T-helper 2 cell treated with Interferon-gamma antibody and Interleukin-4, amounts not matched to agents 5 μg/mL and 100 μg/mL, for 36 hours (primary cell): ENCODE measurements at regions not wholly inside any gene's neighbourhood (a gene's known extent, or its start where the extent isn't known, plus 50 kb on each side); places are given as distances from the start of the nearest gene placed in this dataset.

Experiments used
- DNase-seq: peaks from one replicate; pipeline ENCODE4 v3.0.0; 2021; ENCODE audit warnings: low spot score
- H3K27ac Mint-ChIP-seq: one replicate; pipeline ENCODE4 v1.8.0; 2021; ENCODE audit warnings: mild to moderate bottlenecking, mixed read lengths
- H3K27me3 Mint-ChIP-seq: one replicate; pipeline ENCODE4 v1.8.0; 2021; ENCODE audit warnings: low read depth, mixed read lengths
- H3K36me3 Mint-ChIP-seq: one replicate; pipeline ENCODE4 v1.8.0; 2021; ENCODE audit warnings: low read depth, mixed read lengths
- H3K4me1 Mint-ChIP-seq: one replicate; pipeline ENCODE4 v1.8.0; 2021; ENCODE audit warnings: low read depth, mixed read lengths
- H3K4me3 Mint-ChIP-seq: one replicate; pipeline ENCODE4 v1.8.0; 2022; ENCODE audit warnings: mild to moderate bottlenecking, moderate library complexity, mixed read lengths
- H3K9me3 Mint-ChIP-seq: one replicate; pipeline ENCODE4 v1.8.0; 2021; ENCODE audit warnings: mixed read lengths

DNA sequence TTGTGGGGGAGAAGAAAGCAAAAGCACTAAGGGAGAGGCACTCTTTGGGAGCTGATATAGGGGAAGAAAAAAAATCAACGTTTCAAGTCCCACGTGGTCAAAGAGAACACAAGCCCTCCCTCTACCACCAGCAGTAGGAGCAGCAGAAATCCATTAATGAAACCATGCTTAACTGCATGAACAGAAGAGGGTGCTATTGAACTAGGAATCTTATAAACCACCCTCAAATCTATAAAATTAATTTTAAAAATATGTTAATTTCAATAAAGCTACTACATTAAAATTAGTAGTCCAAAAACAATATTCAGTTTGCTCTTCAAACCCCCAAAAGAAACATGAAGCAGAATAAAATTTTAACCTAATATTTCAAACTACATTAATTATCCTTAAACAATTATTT, 147.8 kb downstream of the TMEM18 start:
- Mint-ChIP-seq H3K4me3 (no peak overlapping the region), H3K36me3 (no peaks in the 10 kb centered on the region), H3K27me3 (peaks cover 6% of the 10 kb centered on the region), H3K27ac (no peak overlapping the region), H3K9me3 (no peaks in the 10 kb centered on the region), H3K4me1 (no peaks in the 10 kb centered on the region)
- no peak for DNase-seq

DNA sequence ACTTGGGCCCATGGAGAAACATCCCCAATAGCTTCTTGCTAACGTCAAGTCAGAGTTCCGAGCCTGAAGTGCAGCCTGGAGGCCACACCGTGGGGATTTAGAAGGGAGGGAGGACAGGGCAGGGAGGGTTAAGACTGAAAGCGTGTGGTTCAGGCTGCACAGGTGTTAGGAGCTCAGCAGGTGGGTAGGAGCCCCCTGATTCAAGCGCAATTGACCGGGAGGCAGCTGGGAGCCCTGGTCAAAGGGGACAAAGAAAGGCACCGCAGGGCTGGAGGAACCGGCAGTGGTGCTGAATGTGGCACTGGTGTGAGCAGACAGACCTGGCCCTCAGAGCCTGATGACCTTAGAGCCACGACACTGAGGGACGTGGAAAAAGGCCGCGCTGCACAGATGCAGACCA, 149.6 kb downstream of the TMEM18 start:
- H3K4me3 Mint-ChIP-seq: no peak overlapping the region
- peaks cover 6% of the 10 kb centered on the region for H3K27me3 Mint-ChIP-seq
- no peak overlapping the region for H3K27ac Mint-ChIP-seq
- no peaks in the 10 kb centered on the region for H3K4me1 Mint-ChIP-seq
- H3K36me3 Mint-ChIP-seq: no peaks in the 10 kb centered on the region
- DNase-seq: no peak
- H3K9me3 Mint-ChIP-seq: no peaks in the 10 kb centered on the region

DNA sequence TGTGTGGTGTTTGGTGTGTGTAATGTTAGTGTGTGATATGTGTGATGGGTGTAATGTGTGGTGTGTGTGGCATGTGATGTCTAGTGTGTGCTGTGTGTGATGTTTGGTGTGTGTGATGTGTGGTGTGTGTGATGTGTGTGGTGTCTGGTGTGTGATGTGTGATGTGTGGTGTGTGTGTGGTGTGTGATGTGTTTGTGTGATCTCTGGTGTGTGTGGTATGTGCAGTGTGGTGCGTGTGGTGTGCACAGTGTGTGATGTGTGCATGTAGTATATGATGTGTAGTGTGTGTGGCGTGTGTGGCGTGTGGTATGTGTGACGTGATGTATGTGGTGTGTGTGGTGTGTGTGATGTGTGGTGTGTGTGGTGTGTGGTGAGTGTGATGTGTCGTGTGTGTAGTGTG, 150.3 kb downstream of the TMEM18 start:
- H3K9me3 Mint-ChIP-seq: no peaks in the 10 kb centered on the region
- no peak for DNase-seq
- H3K4me1 Mint-ChIP-seq: no peaks in the 10 kb centered on the region
- H3K4me3 Mint-ChIP-seq: no peak overlapping the region
- H3K27me3 Mint-ChIP-seq: peaks cover 4% of the 10 kb centered on the region
- H3K27ac Mint-ChIP-seq: no peak overlapping the region
- no peaks in the 10 kb centered on the region for H3K36me3 Mint-ChIP-seq

DNA sequence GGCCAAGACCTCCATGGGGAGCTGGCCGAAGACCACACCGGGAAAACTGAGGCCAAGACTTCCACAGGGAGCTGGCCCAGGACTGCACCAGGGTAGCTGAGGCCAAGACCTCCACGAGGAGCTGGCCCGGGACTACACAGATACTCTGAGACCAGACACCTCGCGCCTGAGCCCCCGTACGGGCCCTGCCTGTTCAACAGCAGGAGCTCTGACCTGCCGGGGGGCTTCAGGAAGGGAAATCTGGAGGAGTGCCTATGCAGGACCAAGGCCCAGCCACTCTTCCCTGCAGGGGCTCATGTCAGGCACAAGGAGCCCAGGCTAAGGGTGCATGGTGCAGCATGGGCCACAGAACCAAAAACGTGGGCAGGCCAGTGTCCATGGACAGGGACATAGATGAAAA, 151.6 kb downstream of the TMEM18 start:
- Mint-ChIP-seq H3K9me3 (no peaks in the 10 kb centered on the region), H3K4me1 (no peaks in the 10 kb centered on the region), H3K4me3 (no peak overlapping the region), H3K36me3 (no peaks in the 10 kb centered on the region), H3K27me3 (no peaks in the 10 kb centered on the region), H3K27ac (no peak overlapping the region)
- DNase-seq: no peak

DNA sequence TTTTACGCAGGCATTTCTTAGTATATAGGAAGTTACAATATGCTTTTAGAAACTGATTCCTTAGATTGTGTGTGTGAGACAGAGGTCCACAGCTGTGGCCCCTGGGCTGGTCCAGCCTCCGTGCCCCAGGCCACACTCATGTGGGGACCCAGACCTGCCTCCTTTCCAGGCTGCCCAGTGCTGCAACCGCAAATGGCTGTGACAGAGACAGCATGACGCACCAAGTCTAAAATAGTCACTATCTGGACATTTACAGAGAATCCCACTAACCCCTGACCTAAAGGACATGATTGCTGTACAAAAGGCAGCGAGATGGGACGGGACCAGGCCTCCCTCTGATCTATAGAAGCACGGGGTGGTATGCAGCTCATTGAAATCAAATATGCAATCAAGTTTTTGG, 152.2 kb downstream of the TMEM18 start:
- H3K4me3 Mint-ChIP-seq: no peak overlapping the region
- no peak overlapping the region for H3K27ac Mint-ChIP-seq
- DNase-seq: no peak
- no peaks in the 10 kb centered on the region for H3K4me1 Mint-ChIP-seq
- no peaks in the 10 kb centered on the region for H3K9me3 Mint-ChIP-seq
- no peaks in the 10 kb centered on the region for H3K27me3 Mint-ChIP-seq
- no peaks in the 10 kb centered on the region for H3K36me3 Mint-ChIP-seq

DNA sequence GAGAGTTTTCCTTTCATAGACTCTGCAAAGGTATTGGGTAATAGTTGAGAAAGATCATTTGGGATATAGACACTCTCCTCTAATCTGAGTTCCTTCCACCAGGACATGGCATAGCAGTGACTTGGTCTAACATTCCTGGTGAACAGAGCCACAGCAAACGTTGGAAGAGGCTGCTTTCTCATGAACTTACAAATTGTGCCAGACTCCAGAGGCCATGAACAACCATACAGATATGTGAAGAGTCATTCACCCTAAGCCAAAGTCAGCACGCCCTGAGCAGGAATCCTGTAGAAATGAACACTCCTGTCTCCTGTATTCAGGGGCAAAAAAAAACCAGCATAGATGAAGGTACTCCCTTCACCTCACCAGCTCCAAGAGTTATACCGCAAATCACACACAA, 152.8 kb downstream of the TMEM18 start:
- Mint-ChIP-seq H3K4me3 (no peak overlapping the region), H3K36me3 (no peaks in the 10 kb centered on the region), H3K9me3 (no peaks in the 10 kb centered on the region), H3K4me1 (no peaks in the 10 kb centered on the region), H3K27me3 (no peaks in the 10 kb centered on the region), H3K27ac (no peak overlapping the region)
- DNase-seq: no peak

DNA sequence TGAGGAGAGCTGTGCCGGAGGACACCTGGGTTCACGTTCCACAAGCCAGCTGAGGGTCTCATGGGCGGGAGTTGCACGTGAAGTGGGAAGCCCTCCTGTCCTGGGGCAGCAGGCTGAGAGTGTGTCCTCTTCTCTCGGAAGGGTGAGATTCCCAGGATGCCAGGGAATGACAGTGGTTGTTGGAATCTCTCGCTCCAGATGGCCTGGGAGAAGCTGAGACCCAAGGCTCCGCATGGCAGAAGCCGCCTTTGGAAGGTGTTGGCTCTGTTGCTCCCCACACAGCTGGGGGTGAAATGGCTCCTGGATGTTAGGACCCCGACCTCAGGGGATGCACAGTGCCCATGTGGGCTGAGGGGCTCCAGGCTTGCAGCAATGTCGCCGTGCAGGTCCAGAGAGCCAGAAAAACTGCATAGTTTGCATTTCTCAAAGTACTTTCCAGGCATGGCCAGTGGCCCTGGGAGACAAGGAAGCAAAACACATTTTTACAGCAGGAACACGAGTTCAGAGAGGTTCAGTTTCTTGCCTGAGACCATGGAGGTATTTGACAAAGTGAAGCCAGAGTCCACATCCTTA, 153.4 kb downstream of the TMEM18 start:
- Mint-ChIP-seq H3K9me3 (no peaks in the 10 kb centered on the region), H3K4me1 (no peaks in the 10 kb centered on the region), H3K4me3 (no peak overlapping the region), H3K27ac (no peak overlapping the region), H3K27me3 (no peaks in the 10 kb centered on the region), H3K36me3 (no peaks in the 10 kb centered on the region)
- no peak for DNase-seq

DNA sequence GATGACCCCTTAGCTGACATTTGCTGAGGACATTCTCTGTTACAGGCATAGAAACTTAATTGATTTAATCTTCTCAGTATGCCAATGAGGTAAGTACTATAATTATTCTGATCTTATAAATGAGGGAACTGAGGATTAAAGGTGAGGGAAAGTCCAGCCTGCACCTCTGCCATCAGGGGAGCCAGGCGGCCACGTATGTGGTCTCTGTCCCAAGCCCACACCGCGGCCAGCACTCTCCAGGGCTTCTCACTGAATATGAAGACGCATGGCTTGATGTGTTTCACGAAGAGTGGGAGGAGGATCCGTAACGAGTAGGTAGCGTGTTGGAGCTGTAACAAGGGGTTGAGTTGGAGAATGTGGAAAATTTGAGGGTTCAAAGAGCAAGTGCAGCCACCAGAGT, 154.4 kb downstream of the TMEM18 start:
- DNase-seq: no peak
- no peak overlapping the region for H3K27ac Mint-ChIP-seq
- no peaks in the 10 kb centered on the region for H3K27me3 Mint-ChIP-seq
- no peak overlapping the region for H3K4me3 Mint-ChIP-seq
- H3K9me3 Mint-ChIP-seq: no peaks in the 10 kb centered on the region
- no peaks in the 10 kb centered on the region for H3K4me1 Mint-ChIP-seq
- no peaks in the 10 kb centered on the region for H3K36me3 Mint-ChIP-seq

DNA sequence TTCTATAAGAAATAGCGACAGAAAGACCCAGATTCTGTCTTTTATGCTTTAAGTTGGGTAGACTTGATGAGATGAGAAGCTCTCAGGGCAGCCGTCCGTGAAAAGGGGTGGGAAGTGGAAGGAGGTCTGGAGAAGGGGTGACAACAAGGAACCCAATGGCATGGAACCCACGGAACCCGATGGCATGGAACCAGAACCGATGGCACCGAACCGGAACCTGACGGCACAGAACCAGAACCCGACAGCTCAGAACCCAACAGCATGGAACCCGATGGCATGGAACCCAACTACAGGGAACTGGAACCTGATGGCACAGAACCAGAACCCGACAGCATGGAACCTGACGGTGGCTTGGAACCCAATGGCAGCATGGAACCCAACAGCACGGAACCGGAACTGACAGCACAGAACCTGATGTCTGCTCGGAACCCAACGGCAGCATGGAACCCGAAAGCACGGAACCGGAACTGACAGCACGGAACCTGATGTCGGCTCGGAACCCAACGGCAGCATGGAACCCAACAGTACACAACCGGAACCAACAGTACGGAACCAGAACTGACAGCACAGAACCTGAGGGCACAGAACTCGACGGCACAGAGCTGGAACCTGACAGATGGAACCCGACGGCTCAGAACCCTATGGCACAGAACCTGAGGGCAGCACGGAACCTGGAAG, 155.2 kb downstream of the TMEM18 start:
- H3K9me3 Mint-ChIP-seq: no peaks in the 10 kb centered on the region
- no peaks in the 10 kb centered on the region for H3K36me3 Mint-ChIP-seq
- H3K27ac Mint-ChIP-seq: no peak overlapping the region
- H3K4me3 Mint-ChIP-seq: no peak overlapping the region
- peaks cover 1% of the 10 kb centered on the region for H3K27me3 Mint-ChIP-seq
- DNase-seq: no peak
- no peaks in the 10 kb centered on the region for H3K4me1 Mint-ChIP-seq

DNA sequence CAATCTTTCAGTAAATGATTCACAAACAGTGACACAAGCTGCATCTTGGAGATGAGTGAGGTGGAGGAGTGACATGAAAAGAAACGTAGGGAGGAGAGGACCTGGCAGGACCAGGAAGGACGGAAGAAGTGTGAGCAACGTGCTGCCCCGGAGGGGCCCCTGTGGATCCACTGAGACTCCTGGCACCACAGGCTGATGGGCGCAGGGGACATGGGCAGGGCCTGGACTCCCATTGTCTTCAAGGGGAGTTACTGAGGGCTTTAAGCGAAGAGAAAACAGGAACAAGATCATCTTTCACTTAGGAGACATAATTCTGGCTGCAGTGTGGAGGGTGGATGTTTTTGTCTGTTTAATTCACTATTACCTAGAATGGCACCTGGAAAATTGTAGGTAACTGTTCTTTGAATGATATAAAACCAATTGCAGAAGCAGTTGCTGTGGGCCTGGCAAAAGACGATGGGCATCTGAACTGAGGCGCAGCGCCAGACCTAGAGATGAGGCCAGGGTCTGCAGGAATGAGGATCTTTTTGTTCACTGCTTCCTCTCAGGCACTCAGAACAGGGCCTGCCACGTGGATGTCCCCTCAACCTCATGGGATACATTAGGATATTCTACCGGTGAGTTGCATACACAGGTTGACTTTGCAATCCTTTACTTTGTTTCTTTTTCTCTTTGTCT, 156.4 kb downstream of the TMEM18 start:
- Mint-ChIP-seq H3K27me3 (peaks cover 4% of the 10 kb centered on the region), H3K4me1 (no peaks in the 10 kb centered on the region), H3K27ac (no peak overlapping the region), H3K4me3 (no peak overlapping the region), H3K36me3 (no peaks in the 10 kb centered on the region), H3K9me3 (no peaks in the 10 kb centered on the region)
- no peak for DNase-seq

DNA sequence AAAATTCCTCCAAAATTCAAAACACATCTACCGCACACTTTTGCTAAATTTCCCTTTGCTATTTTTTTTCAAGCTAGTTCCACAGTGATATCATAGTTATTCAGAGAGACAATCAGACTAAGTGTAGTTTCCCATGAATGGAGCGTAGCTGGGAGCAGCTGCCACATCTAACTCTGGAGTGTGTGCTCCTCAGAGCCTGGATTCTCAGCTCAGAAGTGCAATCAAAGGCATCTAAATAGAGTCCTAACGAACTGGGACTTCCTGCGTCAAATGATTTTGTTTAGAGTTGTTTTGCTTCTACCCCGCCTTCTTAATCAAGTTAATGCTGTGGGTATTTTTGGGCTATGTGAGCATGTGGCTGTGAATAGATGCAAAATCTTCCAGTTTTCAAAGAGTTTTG, 160.3 kb downstream of the TMEM18 start:
- Mint-ChIP-seq H3K36me3 (no peaks in the 10 kb centered on the region), H3K9me3 (no peaks in the 10 kb centered on the region), H3K4me3 (no peak overlapping the region), H3K27ac (no peak overlapping the region), H3K4me1 (no peaks in the 10 kb centered on the region), H3K27me3 (peaks cover 8% of the 10 kb centered on the region)
- DNase-seq: no peak

DNA sequence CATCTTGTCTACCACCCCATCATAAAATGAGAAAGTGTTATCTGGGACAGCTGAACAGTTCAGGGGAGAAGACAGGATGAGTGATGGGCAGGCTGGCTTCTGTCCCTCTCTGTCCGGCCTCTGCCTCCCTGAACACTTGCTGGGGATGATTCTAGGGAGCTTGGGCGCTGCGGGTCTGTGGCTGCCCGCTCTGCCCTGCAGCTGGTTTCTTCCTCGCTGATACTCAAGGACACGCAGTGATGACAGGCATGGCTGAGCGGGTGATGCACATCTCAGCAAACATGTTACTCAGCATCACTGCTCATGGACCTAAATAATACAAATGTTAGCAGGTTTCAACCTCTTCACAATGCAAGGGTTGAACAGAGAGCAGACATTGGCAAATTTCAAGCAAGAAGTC, 161.1 kb downstream of the TMEM18 start:
- no peak for DNase-seq
- H3K27me3 Mint-ChIP-seq: peaks cover 8% of the 10 kb centered on the region
- H3K27ac Mint-ChIP-seq: no peak overlapping the region
- H3K4me1 Mint-ChIP-seq: no peaks in the 10 kb centered on the region
- H3K4me3 Mint-ChIP-seq: no peak overlapping the region
- H3K36me3 Mint-ChIP-seq: no peaks in the 10 kb centered on the region
- H3K9me3 Mint-ChIP-seq: no peaks in the 10 kb centered on the region

DNA sequence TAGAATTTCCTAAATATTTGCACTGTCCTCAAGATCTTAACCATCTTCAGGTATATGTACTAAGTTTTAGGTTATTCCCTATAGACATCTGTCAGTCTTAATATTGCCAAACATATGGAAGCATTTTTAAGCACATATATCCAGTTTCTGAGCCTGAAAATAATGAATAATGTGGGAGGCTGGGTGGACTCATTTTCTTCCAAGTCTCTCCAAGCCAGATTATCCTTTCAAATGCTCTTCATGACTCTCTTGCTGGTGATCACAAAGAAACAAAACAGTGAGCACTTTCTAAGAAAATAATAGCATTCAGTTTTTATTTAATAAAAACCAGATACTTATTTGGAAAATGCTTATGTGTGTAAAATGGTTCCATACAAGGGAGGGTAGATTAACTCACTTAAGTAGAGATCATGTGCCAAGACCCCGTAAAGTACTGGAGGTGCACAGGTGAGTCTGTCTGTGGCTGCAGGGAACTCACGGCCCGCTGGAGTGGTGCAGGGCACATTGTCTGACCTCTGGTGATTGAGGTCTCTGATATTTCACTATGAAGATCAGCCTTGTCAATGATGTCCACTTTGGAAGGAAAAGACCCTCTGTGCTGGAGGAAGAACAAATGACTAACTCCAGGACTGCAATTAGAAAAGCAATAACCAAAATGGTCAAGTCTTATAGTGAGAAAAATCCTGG, 161.6 kb downstream of the TMEM18 start:
- no peaks in the 10 kb centered on the region for H3K9me3 Mint-ChIP-seq
- H3K27ac Mint-ChIP-seq: no peak overlapping the region
- no peak for DNase-seq
- no peaks in the 10 kb centered on the region for H3K36me3 Mint-ChIP-seq
- peaks cover 8% of the 10 kb centered on the region for H3K27me3 Mint-ChIP-seq
- H3K4me1 Mint-ChIP-seq: no peaks in the 10 kb centered on the region
- no peak overlapping the region for H3K4me3 Mint-ChIP-seq

DNA sequence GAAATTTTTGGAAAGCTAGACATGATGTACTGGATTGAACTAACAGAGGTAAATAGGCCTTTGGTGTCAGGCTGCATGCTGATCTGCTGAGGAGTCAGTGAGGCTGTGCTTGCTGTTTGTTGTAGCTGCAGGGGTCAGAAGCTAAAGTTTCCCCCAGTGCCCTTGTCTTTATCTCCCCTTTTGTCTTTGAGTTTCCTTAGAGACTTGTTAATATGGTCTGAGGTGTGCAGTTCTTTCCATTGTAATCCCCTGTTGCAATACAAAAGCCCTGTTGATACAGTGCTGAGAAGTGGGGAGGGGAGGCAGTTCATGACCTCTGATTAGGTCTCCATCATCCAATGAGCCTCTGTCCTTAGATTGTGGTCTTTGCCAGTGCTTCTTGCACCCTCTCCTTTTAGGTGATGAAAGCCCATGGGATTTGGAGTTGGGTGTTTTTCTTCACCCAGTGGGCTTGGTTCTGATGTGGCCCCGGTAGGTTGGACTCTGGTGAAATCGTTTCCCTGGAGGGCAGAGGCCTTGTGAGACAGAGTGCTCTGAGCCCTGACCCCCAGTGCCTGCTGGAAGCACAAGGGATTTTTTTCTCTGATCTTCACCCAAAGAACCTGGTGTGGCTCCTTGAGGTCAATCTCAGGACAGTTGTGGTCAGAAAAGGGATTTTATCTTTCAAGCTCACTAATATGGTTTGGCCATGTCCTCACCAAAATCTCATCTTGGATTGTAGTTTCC, 163.1 kb downstream of the TMEM18 start:
- H3K9me3 Mint-ChIP-seq: no peaks in the 10 kb centered on the region

More for the DNA sequence above, 163.1 kb downstream of the TMEM18 start:
- Mint-ChIP-seq H3K4me3 (no peak overlapping the region), H3K4me1 (no peaks in the 10 kb centered on the region), H3K27me3 (peaks cover 8% of the 10 kb centered on the region), H3K36me3 (no peaks in the 10 kb centered on the region), H3K27ac (no peak overlapping the region)
- DNase-seq: no peak
